Fibroblast of skin of abdomen (primary cell): ENCODE measurements at regions not wholly inside any gene's neighbourhood (a gene's known extent, or its start where the extent isn't known, plus 50 kb on each side); places are given as distances from the start of the nearest gene placed in this dataset.
A peak's percentile ranks its signal among the peaks of the same experiment; 100 is the strongest.

Experiments used
- DNase-seq: peaks from one replicate; pipeline ENCODE4 v3.0.0-alpha.2; 2013

GRCh38 chr2:163812926-163813520 lies 77.2 kb upstream of the FIGN start:
- DNase-seq = no peak

GRCh38 chr2:163808406-163808805 lies 72.6 kb upstream of the FIGN start:
- no peak for DNase-seq

- no peak for DNase-seq
These were observed 66.5 kb upstream of the FIGN start for GRCh38 chr2:163802284-163802683.

- DNase-seq = no peak
These were observed 65.7 kb upstream of the FIGN start for GRCh38 chr2:163801486-163801885.

GRCh38 chr2:163800951-163801381 lies 65.2 kb upstream of the FIGN start:
- DNase-seq = peak; percentile 83

- DNase-seq = no peak
These were observed 64.0 kb upstream of the FIGN start for GRCh38 chr2:163799807-163800206.

- DNase-seq = no peak
These were observed 58.8 kb upstream of the FIGN start for GRCh38 chr2:163794635-163795034.
